ENCODE measurements at regions not wholly inside any gene's neighbourhood (a gene's known extent, or its start where the extent isn't known, plus 50 kb on each side); places are given as distances from the start of the nearest gene placed in this dataset.

DNA sequence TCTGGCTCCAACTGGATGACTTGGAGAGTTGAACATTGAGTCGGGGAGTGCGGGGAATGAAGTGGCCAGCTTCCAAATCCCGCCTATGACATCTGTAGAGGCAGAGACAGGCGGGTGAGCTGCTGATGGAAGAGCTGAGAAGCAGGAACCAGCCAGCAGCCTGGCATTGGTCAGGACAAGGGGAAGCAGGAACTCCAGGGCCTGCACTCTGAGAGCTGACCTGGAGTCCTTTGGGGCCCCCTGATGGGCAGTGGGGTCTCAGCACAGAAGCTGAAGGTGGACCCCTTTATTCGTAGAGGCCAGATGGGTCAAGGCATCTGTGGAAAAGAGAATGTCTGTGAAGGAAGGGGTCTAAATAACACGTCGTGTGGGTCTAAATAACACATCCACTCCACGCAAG is 57.0 kb downstream of the SEC61G start:
- Histone ChIP-seq H3K27ac (no peak overlapping the region), H3K27me3 (no peaks in the 10 kb centered on the region), H3K36me3 (ENCODE audit: low read depth, missing control alignments) (no peaks in the 10 kb centered on the region), H3K4me3 (no peak overlapping the region), H3K4me1 (no peaks in the 10 kb centered on the region), H3K9me3 (no peaks in the 10 kb centered on the region)
- TF ChIP-seq POLR2A (IDR thresholded peaks at IDR 0.05): no peak
- TF ChIP-seq, protein P1, sequence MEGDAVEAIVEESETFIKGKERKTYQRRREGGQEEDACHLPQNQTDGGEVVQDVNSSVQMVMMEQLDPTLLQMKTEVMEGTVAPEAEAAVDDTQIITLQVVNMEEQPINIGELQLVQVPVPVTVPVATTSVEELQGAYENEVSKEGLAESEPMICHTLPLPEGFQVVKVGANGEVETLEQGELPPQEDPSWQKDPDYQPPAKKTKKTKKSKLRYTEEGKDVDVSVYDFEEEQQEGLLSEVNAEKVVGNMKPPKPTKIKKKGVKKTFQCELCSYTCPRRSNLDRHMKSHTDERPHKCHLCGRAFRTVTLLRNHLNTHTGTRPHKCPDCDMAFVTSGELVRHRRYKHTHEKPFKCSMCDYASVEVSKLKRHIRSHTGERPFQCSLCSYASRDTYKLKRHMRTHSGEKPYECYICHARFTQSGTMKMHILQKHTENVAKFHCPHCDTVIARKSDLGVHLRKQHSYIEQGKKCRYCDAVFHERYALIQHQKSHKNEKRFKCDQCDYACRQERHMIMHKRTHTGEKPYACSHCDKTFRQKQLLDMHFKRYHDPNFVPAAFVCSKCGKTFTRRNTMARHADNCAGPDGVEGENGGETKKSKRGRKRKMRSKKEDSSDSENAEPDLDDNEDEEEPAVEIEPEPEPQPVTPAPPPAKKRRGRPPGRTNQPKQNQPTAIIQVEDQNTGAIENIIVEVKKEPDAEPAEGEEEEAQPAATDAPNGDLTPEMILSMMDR (IDR thresholded peaks at IDR 0.05): no peak
- intact Hi-C loops (cut with DNase I; ENCODE audit: low total_unique reads): no loop called here
- 84 to 87% methylated on average over 8 of the region's 8 CpGs for WGBS, 2 donors
- DNase-seq: no peak

DNA sequence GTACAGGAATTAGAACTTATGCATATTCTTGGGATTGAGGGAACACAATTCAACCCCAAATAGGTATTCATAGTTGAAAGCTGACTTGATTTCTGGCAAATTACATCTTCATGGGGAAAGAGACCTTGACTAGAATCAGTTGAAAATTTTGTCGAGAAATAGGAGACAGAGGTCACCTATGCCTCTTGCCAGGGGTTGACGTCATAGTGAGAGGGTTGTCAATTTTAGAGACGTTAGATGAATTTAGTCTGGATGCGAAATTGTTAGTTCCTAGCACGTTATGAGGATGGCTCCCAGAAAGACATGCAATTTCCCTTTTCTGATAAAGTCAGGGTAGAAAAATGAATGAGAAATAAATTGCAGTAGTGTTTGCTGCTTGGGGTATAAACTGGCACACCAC is 59.3 kb downstream of the SEC61G start:
- no peak for TF ChIP-seq POLR2A (IDR thresholded peaks at IDR 0.05)
- TF ChIP-seq, protein P1 (IDR thresholded peaks at IDR 0.05): no peak
- WGBS, 2 donors: 68 to 91% methylated on average over 5 of the region's 5 CpGs
- H3K36me3 ChIP-seq (ENCODE audit: low read depth, missing control alignments): no peaks in the 10 kb centered on the region
- H3K9me3 ChIP-seq: no peaks in the 10 kb centered on the region
- H3K27me3 ChIP-seq: no peaks in the 10 kb centered on the region
- no peak overlapping the region for H3K27ac ChIP-seq
- H3K4me3 ChIP-seq: no peak overlapping the region
- intact Hi-C loops (cut with DNase I; ENCODE audit: low total_unique reads): no loop called here
- DNase-seq: no peak
- no peaks in the 10 kb centered on the region for H3K4me1 ChIP-seq

DNA sequence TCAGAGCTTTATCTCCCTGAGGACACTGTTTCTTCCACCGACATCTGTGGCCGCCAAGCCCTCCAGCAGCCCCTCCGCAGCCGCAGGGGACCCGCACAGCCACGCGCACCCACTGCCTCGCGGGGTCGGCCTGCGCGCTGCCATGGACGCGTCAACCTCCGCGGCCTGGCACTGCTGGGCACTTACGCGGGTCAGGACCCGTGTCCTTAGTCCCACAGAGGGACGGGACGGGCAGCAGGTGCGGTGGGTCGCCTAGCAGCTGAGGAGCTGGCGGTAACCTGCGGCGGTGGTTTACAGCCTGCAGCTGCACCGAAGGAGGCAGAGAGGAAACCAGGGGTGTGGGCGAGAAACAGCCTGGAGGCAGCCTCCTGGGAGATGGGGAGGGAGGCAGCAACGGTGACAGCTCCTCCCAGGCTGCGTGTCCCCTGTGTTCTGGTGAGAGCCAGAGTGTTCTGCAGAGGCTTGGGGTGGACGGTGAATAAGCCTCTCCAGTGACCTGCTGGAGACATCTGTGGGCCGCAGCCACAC is 61.3 kb downstream of the SEC61G start:
- Histone ChIP-seq H3K27me3 (no peaks in the 10 kb centered on the region), H3K4me1 (no peaks in the 10 kb centered on the region), H3K9me3 (no peaks in the 10 kb centered on the region), H3K27ac (no peak overlapping the region), H3K36me3 (ENCODE audit: low read depth, missing control alignments) (no peaks in the 10 kb centered on the region), H3K4me3 (peak overlapping the region in 1 of 2 donors; percentile 41)
- no peak for DNase-seq
- WGBS, 2 donors: 44 to 76% methylated on average over 26 to 28 of the region's 32 CpGs
- intact Hi-C loops (cut with DNase I; ENCODE audit: low total_unique reads): no loop called here
- TF ChIP-seq POLR2A (IDR thresholded peaks at IDR 0.05): no peak
- TF ChIP-seq, protein P1 (IDR thresholded peaks at IDR 0.05): no peak

DNA sequence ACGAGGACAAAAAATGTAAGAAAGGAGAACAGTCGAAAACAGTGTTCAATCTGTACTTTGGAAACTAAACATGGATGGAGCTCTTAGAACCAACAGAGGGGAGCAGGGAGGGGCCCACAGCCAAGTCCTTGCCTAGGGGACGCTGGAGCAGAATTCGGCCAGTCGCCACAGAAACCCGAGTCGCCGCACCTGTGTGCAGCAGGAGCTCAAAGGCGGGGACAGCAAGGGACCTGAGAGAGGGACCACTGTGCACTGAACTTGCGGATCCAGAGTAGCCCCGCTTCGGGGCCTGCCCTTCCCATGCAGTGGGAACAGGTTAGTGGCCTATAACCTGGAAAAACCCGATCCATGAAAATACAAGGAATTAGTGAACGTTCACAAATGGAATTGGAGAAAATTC is 68.1 kb downstream of the SEC61G start:
- no peak overlapping the region for H3K4me3 ChIP-seq
- WGBS, 2 donors: 62 to 80% methylated on average over 13 to 14 of the region's 14 CpGs
- H3K27ac ChIP-seq: no peak overlapping the region
- intact Hi-C loops (cut with DNase I; ENCODE audit: low total_unique reads): no loop called here
- TF ChIP-seq, protein P1 (IDR thresholded peaks at IDR 0.05): no peak
- TF ChIP-seq POLR2A (IDR thresholded peaks at IDR 0.05): no peak
- no peaks in the 10 kb centered on the region for H3K36me3 ChIP-seq (ENCODE audit: low read depth, missing control alignments)
- H3K9me3 ChIP-seq: no peaks in the 10 kb centered on the region
- DNase-seq: no peak
- H3K27me3 ChIP-seq: no peaks in the 10 kb centered on the region
- H3K4me1 ChIP-seq: peaks cover 3% of the 10 kb centered on the region

DNA sequence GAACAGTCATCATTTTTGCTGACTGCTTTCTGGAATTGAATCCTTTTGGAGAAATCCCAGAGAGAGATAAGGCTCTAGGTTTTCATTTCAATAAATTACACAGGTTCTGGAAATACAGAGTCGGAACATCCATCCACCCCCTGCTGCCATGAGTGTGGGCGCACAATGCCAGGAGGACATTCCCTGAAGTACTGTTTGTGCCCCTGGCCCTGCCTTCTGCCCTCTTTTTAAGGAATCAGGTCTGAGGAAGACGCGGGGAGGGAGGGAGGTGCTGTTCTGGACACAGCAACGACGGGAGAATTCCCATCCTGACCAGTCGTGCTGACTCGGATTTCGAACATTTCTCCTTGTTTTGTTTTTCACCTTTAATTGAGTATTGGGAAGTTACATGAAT is 69.0 kb downstream of the SEC61G start:
- WGBS, 2 donors: 12 to 28% methylated on average over 9 of the region's 9 CpGs
- intact Hi-C loops (cut with DNase I; ENCODE audit: low total_unique reads): no loop called here

More for the DNA sequence above, 69.0 kb downstream of the SEC61G start:
- Histone ChIP-seq H3K27ac (no peak overlapping the region), H3K9me3 (no peaks in the 10 kb centered on the region), H3K27me3 (no peaks in the 10 kb centered on the region), H3K36me3 (ENCODE audit: low read depth, missing control alignments) (no peaks in the 10 kb centered on the region), H3K4me3 (no peak overlapping the region), H3K4me1 (peaks cover 3% of the 10 kb centered on the region)
- DNase-seq: no peak
- TF ChIP-seq, protein P1 (IDR thresholded peaks at IDR 0.05): no peak
- TF ChIP-seq POLR2A (IDR thresholded peaks at IDR 0.05): no peak

All from testis (tissue), 2 donors.